WERI-Rb-1 (cell line): ENCODE measurements at regions not wholly inside any gene's neighbourhood (a gene's known extent, or its start where the extent isn't known, plus 50 kb on each side); places are given as distances from the start of the nearest gene placed in this dataset.

Experiments
- DNase-seq: peaks from one replicate; pipeline ENCODE4 v3.0.0-alpha.2; 2020
- H3K27ac ChIP-seq: fragments of 250-450 bp; sonication (Bioruptor Pico); 2 replicates; pipeline ENCODE4 v1.5.1; 2020; ENCODE audit warnings: mild to moderate bottlenecking, moderate library complexity
- H3K27me3 ChIP-seq: fragments of 250-450 bp; sonication (Bioruptor Pico); 2 replicates; pipeline ENCODE4 v1.5.1; 2021; ENCODE audit warnings: mild to moderate bottlenecking, low read depth, moderate library complexity; ENCODE audit not compliant: insufficient read depth, severe bottlenecking
- H3K36me3 ChIP-seq: fragments of 250-450 bp; sonication (Bioruptor Pico); 2 replicates; pipeline ENCODE4 v1.5.1; 2020; ENCODE audit warnings: mild to moderate bottlenecking, moderate library complexity
- H3K4me3 ChIP-seq: 2 replicates; pipeline ENCODE4 v1.5.1; 2011; ENCODE audit warnings: low read depth, mild to moderate bottlenecking, control low read depth, low read length
- H3K9me3 ChIP-seq: fragments of 250-450 bp; sonication (Bioruptor Pico); 2 replicates; pipeline ENCODE4 v1.5.1; 2021; ENCODE audit warnings: mild to moderate bottlenecking, moderate library complexity; ENCODE audit not compliant: severe bottlenecking
- CTCF ChIP-seq: IDR thresholded peaks from 2 replicates; pipeline ENCODE4 v1.5.1; 2011; ENCODE audit warnings: low read depth, mild to moderate bottlenecking, control low read depth, inconsistent platforms, low read length

GRCh38 chr14:30179381-30180130 is 251.9 kb upstream of the PRKD1 start:
- no peaks in the 10 kb centered on the region for H3K9me3 ChIP-seq

GRCh38 chr14:30180219-30180618 is 252.6 kb upstream of the PRKD1 start:
- Histone ChIP-seq H3K4me3 (no peak overlapping the region), H3K27ac (no peak overlapping the region), H3K27me3 (no peaks in the 10 kb centered on the region), H3K9me3 (no peaks in the 10 kb centered on the region), H3K36me3 (no peaks in the 10 kb centered on the region)
- TF ChIP-seq CTCF: no peak
- no peak for DNase-seq

More at GRCh38 chr14:30179381-30180130, 251.9 kb upstream of the PRKD1 start:
- no peaks in the 10 kb centered on the region for H3K27me3 ChIP-seq
- no peak overlapping the region for H3K27ac ChIP-seq
- H3K4me3 ChIP-seq: no peak overlapping the region
- no peaks in the 10 kb centered on the region for H3K36me3 ChIP-seq
- no peak for TF ChIP-seq CTCF
- DNase-seq: no peak

DNA sequence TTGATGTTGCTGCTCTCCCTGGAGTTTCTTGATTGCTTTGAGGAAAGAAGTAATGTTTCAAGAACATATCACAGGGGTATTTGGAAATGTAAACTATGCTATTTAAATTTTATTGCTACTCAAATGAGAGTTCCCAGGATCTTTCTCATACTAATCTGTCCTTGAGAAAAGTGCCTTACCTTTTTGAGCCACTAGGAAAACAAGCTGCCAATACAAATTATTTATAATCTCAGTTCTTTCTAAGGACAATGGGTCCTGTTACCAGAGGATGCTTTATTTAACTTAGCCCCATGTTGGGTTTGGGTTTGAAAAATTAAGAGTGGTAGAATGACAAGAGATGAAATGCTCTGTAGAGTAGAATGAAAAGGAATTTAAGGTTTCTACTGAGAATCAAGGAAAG is 258.2 kb upstream of the PRKD1 start:
- Histone ChIP-seq H3K36me3 (no peaks in the 10 kb centered on the region), H3K27ac (no peak overlapping the region), H3K4me3 (no peak overlapping the region), H3K27me3 (no peaks in the 10 kb centered on the region), H3K9me3 (no peaks in the 10 kb centered on the region)
- no peak for DNase-seq
- no peak for TF ChIP-seq CTCF

GRCh38 chr14:30191639-30192279 is 264.1 kb upstream of the PRKD1 start:
- TF ChIP-seq CTCF: no peak
- H3K27ac ChIP-seq: no peak overlapping the region
- no peaks in the 10 kb centered on the region for H3K36me3 ChIP-seq
- no peak overlapping the region for H3K4me3 ChIP-seq
- no peak for DNase-seq
- no peaks in the 10 kb centered on the region for H3K27me3 ChIP-seq
- H3K9me3 ChIP-seq: no peaks in the 10 kb centered on the region

- no peak overlapping the region for H3K4me3 ChIP-seq
Observed at GRCh38 chr14:30193101-30193500, 265.5 kb upstream of the PRKD1 start.

More at GRCh38 chr14:30193101-30193500, 265.5 kb upstream of the PRKD1 start:
- no peak overlapping the region for H3K27ac ChIP-seq
- no peak for DNase-seq
- no peaks in the 10 kb centered on the region for H3K36me3 ChIP-seq
- H3K27me3 ChIP-seq: no peaks in the 10 kb centered on the region
- no peaks in the 10 kb centered on the region for H3K9me3 ChIP-seq
- no peak for TF ChIP-seq CTCF
